NT2/D1 (cell line): ENCODE measurements at regions not wholly inside any gene's neighbourhood (a gene's known extent, or its start where the extent isn't known, plus 50 kb on each side); places are given as distances from the start of the nearest gene placed in this dataset.

Source experiments
- DNase-seq: peaks from one replicate; pipeline ENCODE4 v3.0.0-alpha.2; 2011; ENCODE audit warnings: low read depth, low spot score
- H3K27me3 ChIP-seq: 2 replicates; pipeline ENCODE4 v1.6.0; 2011; ENCODE audit warnings: mild to moderate bottlenecking; ENCODE audit not compliant: insufficient read length, insufficient read depth
- H3K36me3 ChIP-seq: 2 replicates; pipeline ENCODE4 v1.6.1; 2011; ENCODE audit warnings: mild to moderate bottlenecking, low read length, mixed read lengths; ENCODE audit not compliant: insufficient read depth, insufficient read length
- H3K4me1 ChIP-seq: 2 replicates; pipeline ENCODE4 v1.5.1; 2011; ENCODE audit not compliant: insufficient read depth, insufficient read length
- H3K4me3 ChIP-seq: 2 replicates; pipeline ENCODE4 v1.5.1; 2011; ENCODE audit warnings: low read depth; ENCODE audit not compliant: insufficient read length
- H3K9ac ChIP-seq: 2 replicates; pipeline ENCODE4 v1.6.0; 2011; ENCODE audit warnings: low read depth; ENCODE audit not compliant: insufficient read length
- H3K9me3 ChIP-seq: 2 replicates; pipeline ENCODE4 v1.5.1; 2011; ENCODE audit warnings: mild to moderate bottlenecking, low read length; ENCODE audit not compliant: insufficient read depth
- SUZ12 ChIP-seq: IDR thresholded peaks from 2 replicates; pipeline ENCODE4 v1.6.1; 2011; ENCODE audit not compliant: insufficient read length, insufficient read depth; ENCODE audit errors: extremely low read depth
- YY1 ChIP-seq: IDR thresholded peaks from 2 replicates; pipeline ENCODE4 v1.6.1; 2011; ENCODE audit not compliant: insufficient read length, insufficient read depth
- ZNF274 ChIP-seq: IDR thresholded peaks from 2 replicates; pipeline ENCODE4 v1.6.1; 2011; ENCODE audit warnings: mild to moderate bottlenecking, low read depth, low read length

- Histone ChIP-seq H3K27me3 (no peaks in the 10 kb centered on the region), H3K36me3 (no peaks in the 10 kb centered on the region), H3K4me1 (no peaks in the 10 kb centered on the region), H3K9ac (no peak overlapping the region), H3K9me3 (no peaks in the 10 kb centered on the region), H3K4me3 (no peak overlapping the region)
- no peak for DNase-seq
- TF ChIP-seq YY1: no peak
- TF ChIP-seq SUZ12: no peak
- TF ChIP-seq ZNF274: no peak
Measured at GRCh38 chr2:15860760-15861159, 79.6 kb upstream of the MYCN start.

GRCh38 chr2:15861172-15861822 lies 79.1 kb upstream of the MYCN start:
- H3K36me3 ChIP-seq: no peaks in the 10 kb centered on the region
- TF ChIP-seq ZNF274: no peak
- TF ChIP-seq YY1: no peak

GRCh38 chr2:15861898-15862297 lies 78.5 kb upstream of the MYCN start:
- no peak for DNase-seq
- Histone ChIP-seq H3K27me3 (no peaks in the 10 kb centered on the region), H3K4me3 (no peak overlapping the region), H3K9me3 (no peaks in the 10 kb centered on the region), H3K4me1 (no peaks in the 10 kb centered on the region), H3K36me3 (no peaks in the 10 kb centered on the region), H3K9ac (no peak overlapping the region)
- no peak for TF ChIP-seq SUZ12
- TF ChIP-seq YY1: no peak
- TF ChIP-seq ZNF274: no peak

More at GRCh38 chr2:15861172-15861822, 79.1 kb upstream of the MYCN start:
- H3K9me3 ChIP-seq: no peaks in the 10 kb centered on the region
- no peaks in the 10 kb centered on the region for H3K27me3 ChIP-seq
- no peaks in the 10 kb centered on the region for H3K4me1 ChIP-seq
- no peak for DNase-seq
- no peak overlapping the region for H3K4me3 ChIP-seq
- no peak overlapping the region for H3K9ac ChIP-seq

GRCh38 chr2:15863089-15863488 lies 77.3 kb upstream of the MYCN start:
- Histone ChIP-seq H3K36me3 (no peaks in the 10 kb centered on the region), H3K4me3 (no peak overlapping the region), H3K4me1 (no peaks in the 10 kb centered on the region), H3K9ac (no peak overlapping the region), H3K27me3 (no peaks in the 10 kb centered on the region), H3K9me3 (no peaks in the 10 kb centered on the region)
- no peak for TF ChIP-seq YY1
- no peak for TF ChIP-seq ZNF274
- no peak for TF ChIP-seq SUZ12
- no peak for DNase-seq

GRCh38 chr2:15863494-15864175 lies 76.7 kb upstream of the MYCN start:
- no peaks in the 10 kb centered on the region for H3K9me3 ChIP-seq
- H3K36me3 ChIP-seq: no peaks in the 10 kb centered on the region
- no peak for DNase-seq
- H3K9ac ChIP-seq: no peak overlapping the region
- no peak overlapping the region for H3K4me3 ChIP-seq
- H3K27me3 ChIP-seq: no peaks in the 10 kb centered on the region
- H3K4me1 ChIP-seq: no peaks in the 10 kb centered on the region
- TF ChIP-seq SUZ12: no peak
- no peak for TF ChIP-seq YY1
- no peak for TF ChIP-seq ZNF274

- Histone ChIP-seq H3K36me3 (no peaks in the 10 kb centered on the region), H3K27me3 (no peaks in the 10 kb centered on the region), H3K4me1 (no peaks in the 10 kb centered on the region), H3K9ac (no peak overlapping the region), H3K9me3 (no peaks in the 10 kb centered on the region), H3K4me3 (no peak overlapping the region)
- no peak for DNase-seq
- TF ChIP-seq ZNF274 (no peak), YY1 (no peak), SUZ12 (no peak)
Measured at GRCh38 chr2:15864176-15864769, 76.1 kb upstream of the MYCN start.

GRCh38 chr2:15865923-15866322 lies 74.4 kb upstream of the MYCN start:
- no peak for TF ChIP-seq SUZ12
- no peak for TF ChIP-seq YY1
- TF ChIP-seq ZNF274: no peak
- Histone ChIP-seq H3K27me3 (no peaks in the 10 kb centered on the region), H3K9ac (no peak overlapping the region), H3K9me3 (no peaks in the 10 kb centered on the region), H3K4me3 (no peak overlapping the region), H3K4me1 (no peaks in the 10 kb centered on the region), H3K36me3 (no peaks in the 10 kb centered on the region)
- DNase-seq: no peak
